Osteoblast (primary cell): ENCODE measurements at regions not wholly inside any gene's neighbourhood (a gene's known extent, or its start where the extent isn't known, plus 50 kb on each side); places are given as distances from the start of the nearest gene placed in this dataset.

Experiments used
- DNase-seq: peaks from one replicate; pipeline ENCODE4 v3.0.0; 2011; ENCODE audit warnings: low spot score, mixed read lengths; ENCODE audit not compliant: insufficient read length; ENCODE audit errors: missing footprints
- H2AFZ ChIP-seq: 2 replicates; pipeline ENCODE4 v1.6.0; 2011; ENCODE audit warnings: mild to moderate bottlenecking, low read length
- H3K27ac ChIP-seq: 2 replicates; pipeline ENCODE4 v1.5.1; 2011; ENCODE audit warnings: mild to moderate bottlenecking, low read depth, low read length, moderate library complexity
- H3K27me3 ChIP-seq: 2 replicates; pipeline ENCODE4 v1.6.0; 2012; ENCODE audit warnings: mild to moderate bottlenecking, control low read depth, inconsistent platforms, low read length, moderate library complexity; ENCODE audit not compliant: insufficient read depth
- H3K36me3 ChIP-seq: 2 replicates; pipeline ENCODE4 v1.5.1; 2011; ENCODE audit warnings: mild to moderate bottlenecking, low read length, control low read depth, moderate library complexity; ENCODE audit not compliant: insufficient read depth
- H3K4me1 ChIP-seq: 2 replicates; pipeline ENCODE4 v1.5.1; 2011; ENCODE audit warnings: mild to moderate bottlenecking, low read length, control low read depth, moderate library complexity; ENCODE audit not compliant: insufficient read depth
- H3K4me2 ChIP-seq: 2 replicates; pipeline ENCODE4 v1.6.0; 2011; ENCODE audit warnings: mild to moderate bottlenecking, low read length; ENCODE audit not compliant: insufficient read depth
- H3K4me3 ChIP-seq: fragments of 200-600 bp; sonication (generic); 3 replicates; pipeline ENCODE4 v1.5.1; 2012; ENCODE audit warnings: mild to moderate bottlenecking, low read length, inconsistent platforms; ENCODE audit not compliant: insufficient read depth
- H3K79me2 ChIP-seq: 2 replicates; pipeline ENCODE4 v1.6.0; 2012; ENCODE audit warnings: mild to moderate bottlenecking, low read length, control low read depth, inconsistent platforms; ENCODE audit not compliant: insufficient read depth
- H3K9me3 ChIP-seq: 2 replicates; pipeline ENCODE4 v1.5.1; 2011; ENCODE audit warnings: low read depth, low read length, control low read depth
- H4K20me1 ChIP-seq: 2 replicates; pipeline ENCODE4 v1.6.0; 2012; ENCODE audit warnings: mild to moderate bottlenecking, low read length, control low read depth; ENCODE audit not compliant: insufficient read depth
- TF ChIP-seq, protein P1 (sequence below): IDR thresholded peaks from 2 replicates; pipeline ENCODE4 v1.5.1; 2011; ENCODE audit warnings: mild to moderate bottlenecking, low read depth, low read length, moderate library complexity; ENCODE audit errors: extremely low read depth

- H3K4me1 ChIP-seq = peaks cover 11% of the 10 kb centered on the region
- no peaks in the 10 kb centered on the region for H3K27me3 ChIP-seq
- no peak for DNase-seq
- H3K79me2 ChIP-seq = no peaks in the 10 kb centered on the region
- TF ChIP-seq, protein P1, sequence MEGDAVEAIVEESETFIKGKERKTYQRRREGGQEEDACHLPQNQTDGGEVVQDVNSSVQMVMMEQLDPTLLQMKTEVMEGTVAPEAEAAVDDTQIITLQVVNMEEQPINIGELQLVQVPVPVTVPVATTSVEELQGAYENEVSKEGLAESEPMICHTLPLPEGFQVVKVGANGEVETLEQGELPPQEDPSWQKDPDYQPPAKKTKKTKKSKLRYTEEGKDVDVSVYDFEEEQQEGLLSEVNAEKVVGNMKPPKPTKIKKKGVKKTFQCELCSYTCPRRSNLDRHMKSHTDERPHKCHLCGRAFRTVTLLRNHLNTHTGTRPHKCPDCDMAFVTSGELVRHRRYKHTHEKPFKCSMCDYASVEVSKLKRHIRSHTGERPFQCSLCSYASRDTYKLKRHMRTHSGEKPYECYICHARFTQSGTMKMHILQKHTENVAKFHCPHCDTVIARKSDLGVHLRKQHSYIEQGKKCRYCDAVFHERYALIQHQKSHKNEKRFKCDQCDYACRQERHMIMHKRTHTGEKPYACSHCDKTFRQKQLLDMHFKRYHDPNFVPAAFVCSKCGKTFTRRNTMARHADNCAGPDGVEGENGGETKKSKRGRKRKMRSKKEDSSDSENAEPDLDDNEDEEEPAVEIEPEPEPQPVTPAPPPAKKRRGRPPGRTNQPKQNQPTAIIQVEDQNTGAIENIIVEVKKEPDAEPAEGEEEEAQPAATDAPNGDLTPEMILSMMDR = no peak
- no peak overlapping the region for H3K27ac ChIP-seq
- H3K4me3 ChIP-seq = no peak overlapping the region
- no peak overlapping the region for H3K4me2 ChIP-seq
- H3K9me3 ChIP-seq = no peaks in the 10 kb centered on the region
- no peak overlapping the region for H2AFZ ChIP-seq
- H3K36me3 ChIP-seq = no peaks in the 10 kb centered on the region
- no peaks in the 10 kb centered on the region for H4K20me1 ChIP-seq
Measured at GRCh38 chr2:18647731-18648130, 58.4 kb upstream of the NT5C1B start.

DNA sequence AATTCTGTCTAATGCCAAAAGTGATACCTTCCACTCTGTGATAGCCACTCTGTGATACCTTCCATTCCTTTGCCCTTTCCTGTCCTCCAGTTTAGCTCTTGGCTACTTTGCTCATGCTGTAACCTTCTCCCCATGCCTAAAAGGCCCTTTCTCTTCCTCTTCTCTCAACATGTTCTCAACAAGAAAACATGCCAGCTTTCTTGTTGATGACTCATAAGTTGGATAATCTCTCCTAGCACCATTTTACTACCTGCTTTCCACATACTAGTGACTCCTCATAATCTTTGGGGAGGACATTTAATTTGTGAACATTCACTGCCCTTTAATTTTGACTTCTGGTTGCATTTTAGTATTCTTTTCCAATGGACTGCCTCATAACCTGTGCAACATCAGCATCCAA, 55.9 kb upstream of the NT5C1B start:
- Histone ChIP-seq H3K4me2 (no peak overlapping the region), H3K27me3 (no peaks in the 10 kb centered on the region), H3K79me2 (no peaks in the 10 kb centered on the region), H3K36me3 (no peaks in the 10 kb centered on the region), H3K27ac (no peak overlapping the region), H3K4me3 (no peak overlapping the region), H3K9me3 (no peaks in the 10 kb centered on the region), H4K20me1 (no peaks in the 10 kb centered on the region), H3K4me1 (no peaks in the 10 kb centered on the region), H2AFZ (no peak overlapping the region)
- DNase-seq = peak; percentile 60
- TF ChIP-seq, protein P1 = no peak

- no peak overlapping the region for H3K27ac ChIP-seq
- H3K4me3 ChIP-seq = no peak overlapping the region
Measured at GRCh38 chr2:18644115-18644462, 54.7 kb upstream of the NT5C1B start.

GRCh38 chr2:18643326-18644114, 54.2 kb upstream of the NT5C1B start:
- Histone ChIP-seq H4K20me1 (no peaks in the 10 kb centered on the region), H3K79me2 (no peaks in the 10 kb centered on the region)
- TF ChIP-seq, protein P1 = no peak

More at GRCh38 chr2:18644115-18644462, 54.7 kb upstream of the NT5C1B start:
- TF ChIP-seq, protein P1 = no peak
- Histone ChIP-seq H3K36me3 (no peaks in the 10 kb centered on the region), H2AFZ (no peak overlapping the region), H3K4me2 (no peak overlapping the region), H3K27me3 (no peaks in the 10 kb centered on the region), H3K79me2 (no peaks in the 10 kb centered on the region), H3K4me1 (no peaks in the 10 kb centered on the region), H4K20me1 (no peaks in the 10 kb centered on the region), H3K9me3 (no peaks in the 10 kb centered on the region)
- no peak for DNase-seq

More at GRCh38 chr2:18643326-18644114, 54.2 kb upstream of the NT5C1B start:
- Histone ChIP-seq H2AFZ (no peak overlapping the region), H3K4me3 (no peak overlapping the region), H3K4me1 (no peaks in the 10 kb centered on the region), H3K36me3 (no peaks in the 10 kb centered on the region), H3K4me2 (no peak overlapping the region), H3K27ac (no peak overlapping the region), H3K27me3 (no peaks in the 10 kb centered on the region), H3K9me3 (no peaks in the 10 kb centered on the region)
- no peak for DNase-seq
